NCI-H526 treated with DMSO at 0.1 percent for 48 hours (cell line): ENCODE measurements at regions not wholly inside any gene's neighbourhood (a gene's known extent, or its start where the extent isn't known, plus 50 kb on each side); places are given as distances from the start of the nearest gene placed in this dataset.

Experiments used
- DNase-seq: peaks from one replicate; lab custom pipeline; 2025; lab: John Stamatoyannopoulos, UW

GRCh38 chr15:93722165-93722564 is 509.2 kb upstream of the MCTP2 start:
- no peak for DNase-seq

GRCh38 chr15:93720607-93721006 is 510.8 kb upstream of the MCTP2 start:
- no peak for DNase-seq

GRCh38 chr15:93719921-93720351 is 511.4 kb upstream of the MCTP2 start:
- DNase-seq = no peak

GRCh38 chr15:93716615-93717231 is 514.6 kb upstream of the MCTP2 start:
- DNase-seq = peak; percentile 85

- DNase-seq = no peak
These were observed 521.7 kb upstream of the MCTP2 start for GRCh38 chr15:93709708-93710107.

GRCh38 chr15:93708724-93709445 is 522.5 kb upstream of the MCTP2 start:
- DNase-seq = no peak

GRCh38 chr15:93707751-93708150 is 523.6 kb upstream of the MCTP2 start:
- DNase-seq = no peak

GRCh38 chr15:93706495-93707292 is 524.7 kb upstream of the MCTP2 start:
- DNase-seq = no peak

- DNase-seq = no peak
These were observed 525.5 kb upstream of the MCTP2 start for GRCh38 chr15:93705753-93706455.

GRCh38 chr15:93703092-93703739 is 528.1 kb upstream of the MCTP2 start:
- DNase-seq = peak; percentile 79

GRCh38 chr15:93700051-93700450 is 531.3 kb upstream of the MCTP2 start:
- DNase-seq = no peak

- DNase-seq = no peak
These were observed 537.3 kb upstream of the MCTP2 start for GRCh38 chr15:93694033-93694432.

- no peak for DNase-seq
These were observed 547.7 kb upstream of the MCTP2 start for GRCh38 chr15:93683651-93684050.

- no peak for DNase-seq
These were observed 559.9 kb upstream of the MCTP2 start for GRCh38 chr15:93671387-93671943.

- no peak for DNase-seq
These were observed 560.4 kb upstream of the MCTP2 start for GRCh38 chr15:93670931-93671330.

GRCh38 chr15:93664213-93664956 is 567.0 kb upstream of the MCTP2 start:
- DNase-seq = peak; percentile 81

GRCh38 chr15:93662162-93662885 is 569.0 kb upstream of the MCTP2 start:
- DNase-seq = no peak

- DNase-seq = no peak
These were observed 569.2 kb upstream of the RGMA start for GRCh38 chr15:93658026-93658816.

GRCh38 chr15:93656041-93656440 is 567.0 kb upstream of the RGMA start:
- DNase-seq = no peak
